H9 (cell line): ENCODE measurements at regions not wholly inside any gene's neighbourhood (a gene's known extent, or its start where the extent isn't known, plus 50 kb on each side); places are given as distances from the start of the nearest gene placed in this dataset.

ENCODE experiments used
- DNase-seq: peaks from one replicate; pipeline ENCODE4 v3.0.0-alpha.2; 2017
- H2AFZ ChIP-seq: one replicate; pipeline ENCODE4 v1.6.1; 2013; ENCODE audit warnings: mild to moderate bottlenecking, low read length, control low read depth, moderate library complexity
- H2AK5ac ChIP-seq: 2 replicates; pipeline ENCODE4 v1.6.1; 2013; ENCODE audit warnings: low read length, control low read depth, mixed read lengths; ENCODE audit not compliant: insufficient read length
- H2BK120ac ChIP-seq: one replicate; pipeline ENCODE4 v1.6.1; 2013; ENCODE audit warnings: low read depth, mild to moderate bottlenecking, low read length, control low read depth, inconsistent platforms; ENCODE audit not compliant: poor library complexity, severe bottlenecking
- H2BK12ac ChIP-seq: 2 replicates; pipeline ENCODE4 v1.6.1; 2013; ENCODE audit warnings: low read length, control low read depth, mixed read lengths, low read depth; ENCODE audit not compliant: insufficient read length
- H2BK15ac ChIP-seq: 2 replicates; pipeline ENCODE4 v1.6.1; 2013; ENCODE audit warnings: low read depth, low read length, control low read depth
- H2BK20ac ChIP-seq: one replicate; pipeline ENCODE4 v1.6.1; 2013; ENCODE audit warnings: low read depth, mild to moderate bottlenecking, low read length, control low read depth, inconsistent platforms; ENCODE audit not compliant: poor library complexity, severe bottlenecking
- H2BK5ac ChIP-seq: 2 replicates; pipeline ENCODE4 v1.6.1; 2013; ENCODE audit warnings: low read length, control low read depth, mixed read lengths; ENCODE audit not compliant: insufficient read length
- H3K14ac ChIP-seq: 2 replicates; pipeline ENCODE4 v1.6.1; 2013; ENCODE audit warnings: low read length, control low read depth; ENCODE audit not compliant: insufficient read depth
- H3K18ac ChIP-seq: 2 replicates; pipeline ENCODE4 v1.6.1; 2013; ENCODE audit warnings: low read depth, mild to moderate bottlenecking, mixed read lengths, low read length, control low read depth; ENCODE audit not compliant: insufficient read length
- H3K23ac ChIP-seq: 2 replicates; pipeline ENCODE4 v1.6.1; 2013; ENCODE audit warnings: low read length, control low read depth, mixed read lengths, low read depth; ENCODE audit not compliant: insufficient read length
- H3K23me2 ChIP-seq: 2 replicates; pipeline ENCODE4 v1.6.1; 2013; ENCODE audit warnings: low read depth, mild to moderate bottlenecking, mixed read lengths, low read length, control low read depth; ENCODE audit not compliant: insufficient read length, poor library complexity, severe bottlenecking
- H3K27ac ChIP-seq: 2 replicates; pipeline ENCODE4 v1.5.1; 2013; ENCODE audit warnings: low read length, control low read depth, mixed read lengths, low read depth; ENCODE audit not compliant: insufficient read length
- H3K27me3 ChIP-seq: 2 replicates; pipeline ENCODE4 v1.6.1; 2013; ENCODE audit warnings: low read length, control low read depth, inconsistent platforms; ENCODE audit not compliant: insufficient read depth
- H3K4ac ChIP-seq: 2 replicates; pipeline ENCODE4 v1.6.1; 2013; ENCODE audit warnings: low read depth, mild to moderate bottlenecking, control low read depth, inconsistent platforms, low read length, moderate library complexity
- H3K4me1 ChIP-seq: 2 replicates; pipeline ENCODE4 v1.6.1; 2013; ENCODE audit warnings: low read length, control low read depth, inconsistent platforms; ENCODE audit not compliant: insufficient read depth
- H3K4me2 ChIP-seq: 2 replicates; pipeline ENCODE4 v1.6.1; 2013; ENCODE audit warnings: low read length, control low read depth, mixed read lengths; ENCODE audit not compliant: insufficient read length, insufficient read depth
- H3K56ac ChIP-seq: 2 replicates; pipeline ENCODE4 v1.6.1; 2013; ENCODE audit warnings: low read depth, mild to moderate bottlenecking, mixed read lengths, low read length, control low read depth; ENCODE audit not compliant: insufficient read length
- H3K79me1 ChIP-seq: 2 replicates; pipeline ENCODE4 v1.6.1; 2013; ENCODE audit warnings: low read depth, mild to moderate bottlenecking, moderate library complexity, low read length, control low read depth, inconsistent platforms; ENCODE audit not compliant: insufficient read depth, poor library complexity, severe bottlenecking
- H3K79me2 ChIP-seq: 2 replicates; pipeline ENCODE4 v1.6.1; 2013; ENCODE audit warnings: low read length, control low read depth, inconsistent platforms; ENCODE audit not compliant: insufficient read depth
- H3K9ac ChIP-seq: 2 replicates; pipeline ENCODE4 v1.6.1; 2013; ENCODE audit warnings: low read length, control low read depth, mixed read lengths; ENCODE audit not compliant: insufficient read length; ENCODE audit errors: extremely low read depth
- H3K9me3 ChIP-seq: one replicate; pipeline ENCODE4 v1.6.1; 2013; ENCODE audit warnings: low read depth, low read length, inconsistent platforms; ENCODE audit not compliant: control insufficient read depth
- H3T11ph ChIP-seq: one replicate; pipeline ENCODE4 v1.6.1; 2013; ENCODE audit warnings: mild to moderate bottlenecking, low read length, control low read depth, inconsistent platforms
- H4K20me1 ChIP-seq: one replicate; pipeline ENCODE4 v1.6.1; 2013; ENCODE audit not compliant: control insufficient read depth, insufficient read length, insufficient read depth
- H4K5ac ChIP-seq: 2 replicates; pipeline ENCODE4 v1.6.1; 2013; ENCODE audit warnings: low read depth, mild to moderate bottlenecking, mixed read lengths, low read length, control low read depth; ENCODE audit not compliant: insufficient read length
- H4K8ac ChIP-seq: replicated peaks from 2 replicates; pipeline ENCODE4 v1.6.1; 2013; ENCODE audit warnings: low read length, control low read depth, mixed read lengths, low read depth; ENCODE audit not compliant: insufficient read length
- H4K91ac ChIP-seq: 2 replicates; pipeline ENCODE4 v1.6.1; 2013; ENCODE audit warnings: low read depth, mild to moderate bottlenecking, moderate library complexity, mixed read lengths, low read length, control low read depth; ENCODE audit not compliant: insufficient read length
- H3K27ac Mint-ChIP-seq, 3 experiments: 2 replicates in 2 of 3; 3 replicates in 1 of 3; pipeline ENCODE4 v1.8.0; 2020 to 2021; ENCODE audit warnings: mixed read lengths in 3 of 3, mild to moderate bottlenecking in 1 of 3, moderate library complexity in 1 of 3
- H3K27me3 Mint-ChIP-seq: 2 replicates; pipeline ENCODE4 v1.8.0; 2021; ENCODE audit warnings: low read depth, mild to moderate bottlenecking, moderate library complexity, mixed read lengths
- H3K36me3 Mint-ChIP-seq, 3 experiments: 2 replicates in 2 of 3; 3 replicates in 1 of 3; pipeline ENCODE4 v1.8.0; 2020 to 2021; ENCODE audit warnings: low read depth in 3 of 3, mixed read lengths in 3 of 3; ENCODE audit not compliant: insufficient read depth in 1 of 3
- H3K4me1 Mint-ChIP-seq, 2 experiments: 2 replicates each; pipeline ENCODE4 v1.8.0; 2020; ENCODE audit warnings: mixed read lengths in 2 of 2
- H3K4me3 Mint-ChIP-seq, 2 experiments: 2 replicates in 1 of 2; 3 replicates in 1 of 2; pipeline ENCODE4 v1.8.0; 2020 to 2021; ENCODE audit warnings: mild to moderate bottlenecking in 2 of 2, mixed read lengths in 2 of 2, moderate library complexity in 1 of 2
- H3K9me3 Mint-ChIP-seq, 2 experiments: 2 replicates in 1 of 2; 3 replicates in 1 of 2; pipeline ENCODE4 v1.8.0; 2020; ENCODE audit warnings: mild to moderate bottlenecking in 2 of 2, mixed read lengths in 2 of 2, moderate library complexity in 1 of 2
- CTCF ChIP-seq: fragments of 200-600 bp; sonication (generic); conservative IDR thresholded peaks from 3 replicates; pipeline ENCODE4 v1.8.0; 2021; ENCODE audit warnings: antibody characterized with exemption, mild to moderate bottlenecking
- WGBS: extraction: QIAGEN DNeasy Blood & Tissue Kit; methylation state at CpG from one replicate; pipeline ENCODE4 v1.1.7; 2013; ENCODE audit warnings: missing lambda C conversion rate, low lambda C conversion rate, mixed read lengths; ENCODE audit not compliant: insufficient read length; ENCODE audit errors: extremely low coverage; 5-methylcytosine and 5-hydroxymethylcytosine counted together

- Mint-ChIP-seq H3K4me1 (no peaks in the 10 kb centered on the region), H3K27ac (no peak overlapping the region)
- no peak overlapping the region for H4K5ac ChIP-seq
These were observed 97.3 kb upstream of the IKZF1 start for GRCh38 chr7:50207251-50207564.

More at GRCh38 chr7:50207251-50207564, 97.3 kb upstream of the IKZF1 start:
- no peak overlapping the region for H3K4me2 ChIP-seq
- H3K9me3 Mint-ChIP-seq, result no peaks in the 10 kb centered on the region
- no peak overlapping the region for H3K23ac ChIP-seq
- no peaks in the 10 kb centered on the region for H3K79me2 ChIP-seq
- H4K91ac ChIP-seq, result no peak overlapping the region
- H2BK120ac ChIP-seq, result no peak overlapping the region
- WGBS, result no CpG with 5 or more reads among the region's 11 CpGs
- H3K14ac ChIP-seq, result no peak overlapping the region
- no peak overlapping the region for H2AK5ac ChIP-seq
- H3K36me3 Mint-ChIP-seq, result no peaks in the 10 kb centered on the region
- H3K4me3 Mint-ChIP-seq, result no peak overlapping the region
- no peak for TF ChIP-seq CTCF
- no peak overlapping the region for H4K8ac ChIP-seq
- H3K18ac ChIP-seq, result no peak overlapping the region
- H3K27ac ChIP-seq, result no peak overlapping the region
- H2AFZ ChIP-seq, result no peak overlapping the region
- H3K23me2 ChIP-seq, result no peaks in the 10 kb centered on the region
- peaks cover 7% of the 10 kb centered on the region; the same call in 1 of the 2 replicates for H3K27me3 Mint-ChIP-seq
- H3K56ac ChIP-seq, result no peak overlapping the region
- H2BK12ac ChIP-seq, result no peak overlapping the region
- H2BK15ac ChIP-seq, result no peak overlapping the region
- no peaks in the 10 kb centered on the region for H3K9me3 ChIP-seq
- no peaks in the 10 kb centered on the region for H3K4me1 ChIP-seq
- H4K20me1 ChIP-seq, result no peaks in the 10 kb centered on the region
- H3T11ph ChIP-seq, result no peak overlapping the region
- no peak overlapping the region for H3K9ac ChIP-seq
- H3K4ac ChIP-seq, result no peak overlapping the region
- H2BK5ac ChIP-seq, result no peak overlapping the region
- H3K79me1 ChIP-seq, result no peaks in the 10 kb centered on the region
- no peak for DNase-seq
- H3K27me3 ChIP-seq, result no peaks in the 10 kb centered on the region
- H2BK20ac ChIP-seq, result no peak overlapping the region
